NCI-H2029 treated with DMSO at 0.1 percent for 48 hours (cell line): ENCODE measurements at regions not wholly inside any gene's neighbourhood (a gene's known extent, or its start where the extent isn't known, plus 50 kb on each side); places are given as distances from the start of the nearest gene placed in this dataset.

Source experiments
- DNase-seq: peaks from one replicate; lab custom pipeline; 2025; lab: John Stamatoyannopoulos, UW

DNA sequence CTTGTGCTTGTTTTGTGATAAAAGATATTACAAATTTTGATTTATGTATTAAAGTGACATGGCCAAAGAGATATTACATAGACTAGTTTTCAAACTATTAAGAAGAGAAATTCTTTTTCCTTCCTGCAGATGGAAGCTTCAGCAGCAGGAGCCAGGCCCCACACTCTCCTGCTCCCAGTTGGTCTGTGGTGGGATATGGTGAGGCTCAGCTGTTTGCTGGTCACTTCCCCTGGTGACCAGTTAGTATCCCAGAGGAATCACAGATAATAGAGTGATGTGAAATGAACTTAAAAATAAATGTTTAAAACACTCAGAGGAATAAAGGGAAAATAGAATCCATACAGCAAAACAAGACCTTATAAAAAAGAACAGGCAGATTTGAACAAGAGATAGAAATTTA, 154.7 kb downstream of the KTN1 start:
- DNase-seq: no peak

DNA sequence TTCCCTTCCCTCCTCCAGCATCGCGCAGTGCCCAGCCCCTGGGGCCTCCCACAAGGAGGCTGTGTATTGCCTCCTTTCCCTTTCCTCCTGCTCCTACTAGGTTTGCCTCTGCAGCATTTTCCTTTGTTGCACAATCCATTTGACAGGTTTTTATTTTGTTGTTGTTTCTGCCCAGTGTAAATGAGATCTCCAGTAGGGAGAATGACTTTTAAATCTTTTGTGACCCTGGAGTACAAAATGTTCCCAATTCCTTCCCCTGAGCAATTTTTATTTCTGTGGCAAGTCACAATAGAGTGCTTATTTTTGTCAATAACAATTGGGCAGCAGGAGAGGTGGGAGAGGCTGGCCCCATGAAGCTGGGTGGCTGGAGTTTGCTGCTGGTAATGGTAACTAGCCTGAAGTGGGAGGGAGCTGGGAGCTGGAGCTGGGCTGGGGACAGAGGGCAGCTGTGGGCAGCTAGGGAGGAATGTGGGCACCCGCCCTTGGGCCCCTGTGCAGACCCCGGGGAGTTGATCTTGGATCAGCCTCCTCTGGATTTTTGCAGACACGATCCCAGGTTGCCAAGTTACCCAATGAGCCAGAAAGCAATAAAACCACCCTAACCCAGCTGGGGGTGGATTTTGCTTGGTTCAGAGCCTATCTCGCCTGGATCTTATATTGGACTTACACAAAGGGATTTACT, 160.1 kb downstream of the KTN1 start:
- DNase-seq: no peak

GRCh38 chr14:55740649-55740989, 160.6 kb downstream of the KTN1 start:
- DNase-seq: no peak

- no peak for DNase-seq
Measured at GRCh38 chr14:55741240-55741639, 161.2 kb downstream of the KTN1 start.

DNA sequence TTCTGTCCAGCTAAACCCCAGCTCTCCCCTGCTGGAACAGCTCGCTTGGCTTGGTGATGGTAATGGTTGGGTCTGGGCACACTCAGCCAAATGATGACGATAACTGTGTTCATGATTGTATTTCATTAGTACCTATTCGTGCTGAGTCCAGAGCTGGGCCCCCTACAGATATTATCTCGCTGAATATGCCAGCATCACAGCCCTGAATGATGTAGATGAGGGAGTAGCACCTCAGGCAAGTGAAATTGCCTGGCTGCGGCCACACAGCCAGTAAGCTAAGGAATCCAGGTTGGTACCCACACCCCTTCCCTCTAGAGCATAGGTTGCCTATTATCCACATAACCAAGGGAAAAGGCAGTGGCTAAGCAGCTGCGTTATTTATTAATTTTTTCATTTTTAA, 163.5 kb downstream of the KTN1 start:
- DNase-seq: no peak

DNA sequence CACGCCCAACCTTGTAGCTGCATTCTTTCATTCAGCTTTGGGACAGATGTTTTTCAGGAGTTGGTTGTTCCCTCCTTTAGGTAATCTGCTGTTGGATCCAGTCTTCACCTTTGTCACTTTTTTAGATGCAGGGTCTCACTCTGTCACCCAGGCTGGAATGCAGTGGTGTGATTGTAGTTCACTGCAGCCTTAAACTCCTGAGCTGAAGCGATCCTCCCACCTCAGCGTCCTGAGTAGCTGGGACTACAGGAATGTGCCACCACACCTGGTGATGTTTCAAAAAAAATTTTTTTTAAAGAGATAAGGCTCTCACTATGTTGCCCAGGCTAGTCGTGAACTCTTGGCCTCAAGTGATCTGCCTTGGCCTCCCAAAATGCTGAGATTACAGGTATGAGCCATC, 164.3 kb downstream of the KTN1 start:
- DNase-seq: no peak

DNA sequence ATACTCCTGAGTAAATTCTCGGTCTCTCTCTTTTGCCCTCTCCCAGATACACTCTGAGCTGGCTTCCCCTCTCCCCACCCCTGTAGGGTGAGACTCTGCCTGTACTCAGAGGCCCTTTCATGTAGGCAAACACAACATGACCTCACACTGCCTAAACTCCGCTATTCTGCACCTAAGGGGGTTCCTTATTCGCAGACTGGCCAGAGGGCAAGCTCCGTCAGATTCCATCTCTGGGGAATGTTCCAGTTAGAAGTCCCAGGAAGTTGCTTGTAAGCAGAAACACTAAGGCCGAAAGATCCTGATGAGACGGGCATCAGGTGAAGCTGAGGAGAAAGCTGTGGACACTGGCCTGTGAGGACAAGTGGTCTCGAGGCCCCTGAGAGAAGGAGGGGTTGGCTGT, 165.9 kb downstream of the KTN1 start:
- DNase-seq: no peak

- DNase-seq: no peak
Measured at GRCh38 chr14:55746558-55746957, 166.6 kb downstream of the KTN1 start.

GRCh38 chr14:55747186-55747585, 167.2 kb downstream of the KTN1 start:
- no peak for DNase-seq

- no peak for DNase-seq
Measured at GRCh38 chr14:55749201-55749812, 169.3 kb downstream of the KTN1 start.

- no peak for DNase-seq
Measured at GRCh38 chr14:55749946-55750345, 169.9 kb downstream of the KTN1 start.

- peak; percentile 96 for DNase-seq
Measured at GRCh38 chr14:55752580-55753390, 172.8 kb downstream of the KTN1 start.

DNA sequence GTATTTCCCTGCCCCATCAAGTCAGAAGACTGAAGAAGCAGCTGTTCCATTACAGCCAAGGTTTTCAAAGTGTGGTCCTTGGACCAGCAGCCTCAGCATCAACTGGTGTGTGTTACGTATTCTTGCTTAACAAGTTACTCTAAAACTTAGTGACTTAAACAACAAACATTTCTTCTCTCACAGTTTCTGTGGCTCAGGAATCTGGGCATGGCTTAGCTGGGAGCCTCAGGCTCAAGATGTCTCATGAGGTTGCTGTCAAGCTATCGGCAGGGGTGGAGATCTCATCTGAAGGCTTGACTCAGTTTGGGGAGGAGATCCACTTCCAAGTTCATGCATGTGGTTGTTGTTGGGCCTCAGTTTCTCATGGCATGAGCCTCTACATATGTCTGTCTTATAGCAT, 174.5 kb downstream of the KTN1 start:
- no peak for DNase-seq

GRCh38 chr14:55754871-55755270, 174.9 kb downstream of the KTN1 start:
- no peak for DNase-seq

- no peak for DNase-seq
Measured at GRCh38 chr14:55756078-55756477, 176.1 kb downstream of the KTN1 start.

- peak; percentile 62 for DNase-seq
Measured at GRCh38 chr14:55756557-55756956, 176.6 kb downstream of the KTN1 start.

DNA sequence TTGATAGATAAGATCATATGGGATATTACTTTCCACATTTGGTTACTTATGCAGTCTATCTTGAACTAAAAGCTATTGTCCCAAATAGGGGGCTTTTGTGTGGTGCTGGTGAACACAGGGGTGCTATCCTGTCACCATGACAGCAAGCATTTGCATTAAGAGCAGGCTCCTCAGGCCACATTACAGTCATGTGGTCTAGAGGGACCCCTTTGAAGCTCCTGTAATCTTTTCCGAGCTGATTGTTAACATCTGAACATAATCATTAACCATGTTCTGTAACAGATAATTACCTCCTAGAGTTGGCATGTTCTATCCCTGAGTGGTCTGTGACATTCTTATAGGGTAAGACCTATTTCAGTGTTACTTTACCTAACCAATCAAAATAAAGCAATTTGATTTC, 178.8 kb downstream of the KTN1 start:
- no peak for DNase-seq

DNA sequence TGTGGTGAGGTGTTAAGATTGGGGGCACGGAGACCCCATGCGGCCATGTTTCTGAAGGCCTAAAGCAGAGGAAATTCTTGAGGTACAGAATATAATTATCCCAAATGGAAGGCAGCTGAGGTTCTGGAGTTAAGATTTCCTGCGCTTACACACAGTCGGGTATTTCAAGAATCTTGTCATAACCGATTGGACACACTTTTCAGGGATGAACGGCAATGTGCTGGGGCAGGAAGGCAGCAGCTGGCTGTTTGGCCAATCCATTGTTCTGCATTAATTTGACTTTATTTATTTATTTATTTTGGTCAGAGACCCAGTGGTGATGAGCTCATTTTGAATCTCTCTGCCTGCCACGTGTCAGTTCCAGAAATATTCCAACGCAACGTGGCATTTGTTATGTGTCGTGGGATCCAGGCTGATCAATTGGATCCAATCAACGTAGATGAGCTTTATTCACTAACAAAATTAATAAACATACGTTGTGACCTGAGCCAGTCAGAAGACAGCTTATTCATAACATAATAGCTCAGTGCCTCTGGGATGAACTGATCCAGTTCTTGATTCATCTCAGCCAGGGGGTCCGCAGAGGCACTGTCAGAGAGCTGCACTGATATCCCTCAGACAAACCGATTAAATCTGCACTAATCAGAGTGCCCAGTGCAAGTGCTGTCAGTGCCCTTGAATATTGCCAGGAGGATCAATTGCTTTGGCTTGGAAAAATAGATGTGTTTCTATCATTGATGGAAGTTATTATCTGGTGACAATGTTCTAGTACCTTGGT, 181.0 kb downstream of the KTN1 start:
- no peak for DNase-seq

GRCh38 chr14:55761651-55762050, 181.6 kb downstream of the KTN1 start:
- DNase-seq: no peak

- DNase-seq: no peak
Measured at GRCh38 chr14:55762595-55763232, 182.7 kb downstream of the KTN1 start.

DNA sequence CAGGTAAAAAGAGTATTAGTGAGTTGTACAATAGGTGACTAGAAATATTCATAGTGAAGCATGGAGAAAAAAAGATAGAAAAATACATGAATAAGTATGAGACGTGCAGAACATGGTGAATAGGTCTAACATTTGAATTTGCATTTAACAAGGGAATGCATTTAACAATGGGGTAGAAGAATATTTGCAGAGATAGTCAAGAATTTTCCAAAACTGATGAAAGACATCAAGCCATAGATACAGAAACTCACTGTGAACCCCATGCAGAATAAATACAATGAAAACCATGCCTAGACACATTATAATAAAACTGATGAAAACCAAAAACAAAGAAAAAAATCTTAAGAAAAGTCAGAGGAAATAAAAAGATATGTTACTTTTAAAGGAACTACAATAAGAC, 184.8 kb downstream of the KTN1 start:
- no peak for DNase-seq

DNA sequence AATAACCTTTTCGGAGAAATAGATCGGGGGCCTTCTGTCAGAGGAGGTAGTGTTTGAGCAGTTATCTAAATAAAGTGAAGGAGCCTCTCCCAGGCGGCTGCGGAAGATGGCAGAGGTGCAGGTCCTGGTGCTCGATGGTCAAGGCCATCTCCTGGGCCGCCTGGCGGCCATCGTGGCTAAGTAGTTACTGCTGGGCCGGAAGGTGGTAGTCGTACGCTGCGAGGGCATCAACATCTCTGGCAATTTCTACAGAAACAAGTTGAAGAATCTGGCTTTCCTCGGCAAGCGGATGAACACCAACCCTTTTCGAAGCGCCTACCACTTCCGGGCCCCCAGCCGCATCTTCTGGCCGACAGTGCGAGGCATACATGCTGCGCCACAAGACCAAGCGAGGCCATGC, 186.1 kb downstream of the KTN1 start:
- no peak for DNase-seq
